Activated T-helper 1 cell treated with anti-CD3 and anti-CD28 coated beads, Interleukin-12 subunit alpha, Interleukin-12 subunit beta, Interleukin-2, Interleukin-4 antibody, amounts not matched to agents 30 ng/mL and 10 ng/mL and 1 ng/mL, durations not matched to agents 14 hours and 24 hours and 36 hours (primary cell): ENCODE measurements at regions not wholly inside any gene's neighbourhood (a gene's known extent, or its start where the extent isn't known, plus 50 kb on each side); places are given as distances from the start of the nearest gene placed in this dataset.

Source experiments
- DNase-seq: peaks from one replicate; pipeline ENCODE4 v3.0.0; 2021; ENCODE audit warnings: low spot score
- H3K27ac Mint-ChIP-seq: one replicate; pipeline ENCODE4 v1.8.0; 2021; ENCODE audit warnings: mild to moderate bottlenecking, mixed read lengths
- H3K27me3 Mint-ChIP-seq: one replicate; pipeline ENCODE4 v1.8.0; 2022; ENCODE audit warnings: mild to moderate bottlenecking, moderate library complexity, mixed read lengths; ENCODE audit not compliant: insufficient read depth
- H3K36me3 Mint-ChIP-seq: one replicate; pipeline ENCODE4 v1.8.0; 2021; ENCODE audit warnings: low read depth, mixed read lengths
- H3K4me1 Mint-ChIP-seq: one replicate; pipeline ENCODE4 v1.8.0; 2021; ENCODE audit warnings: low read depth, mixed read lengths
- H3K4me3 Mint-ChIP-seq: one replicate; pipeline ENCODE4 v1.8.0; 2021; ENCODE audit warnings: mild to moderate bottlenecking, moderate library complexity, mixed read lengths
- H3K9me3 Mint-ChIP-seq: one replicate; pipeline ENCODE4 v1.8.0; 2021; ENCODE audit warnings: mixed read lengths
- intact Hi-C: fragments of 100-400 bp; cut with micrococcal nuclease; formaldehyde crosslinking; loops from one replicate; pipeline ENCODE4 v1.15.1; 2024

DNA sequence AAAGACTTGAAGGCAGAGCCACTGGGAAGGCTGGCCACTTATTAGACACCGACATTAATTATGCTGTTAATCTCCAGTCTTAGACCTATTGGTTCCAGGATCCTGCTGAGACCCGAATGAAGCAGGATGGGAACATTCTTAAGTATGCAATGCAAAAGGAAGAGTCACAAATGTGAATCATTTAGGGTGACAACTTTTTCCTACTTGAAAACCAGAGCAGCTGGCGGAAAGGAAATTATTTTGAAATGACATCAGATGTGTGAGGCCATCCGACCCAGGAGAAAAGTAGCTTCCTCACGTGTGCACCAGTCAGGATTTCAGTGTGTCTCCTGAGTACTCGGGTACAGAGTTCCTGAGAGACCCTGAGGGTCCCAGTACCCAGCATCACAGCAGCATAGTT, 222.9 kb upstream of the NCKAP5 start:
- intact Hi-C loops: no loop called here
- no peaks in the 10 kb centered on the region for H3K36me3 Mint-ChIP-seq
- no peaks in the 10 kb centered on the region for H3K4me1 Mint-ChIP-seq
- peaks cover 3% of the 10 kb centered on the region for H3K9me3 Mint-ChIP-seq
- H3K27me3 Mint-ChIP-seq: no peaks in the 10 kb centered on the region
- DNase-seq: no peak
- H3K27ac Mint-ChIP-seq: no peak overlapping the region
- H3K4me3 Mint-ChIP-seq: no peak overlapping the region

- Mint-ChIP-seq H3K36me3 (no peaks in the 10 kb centered on the region), H3K4me1 (no peaks in the 10 kb centered on the region), H3K27ac (no peak overlapping the region), H3K4me3 (no peak overlapping the region), H3K27me3 (no peaks in the 10 kb centered on the region), H3K9me3 (peaks cover 3% of the 10 kb centered on the region)
- DNase-seq: no peak
- intact Hi-C loops: no loop called here
These were observed 224.0 kb upstream of the NCKAP5 start for GRCh38 chr2:133792223-133792622.

DNA sequence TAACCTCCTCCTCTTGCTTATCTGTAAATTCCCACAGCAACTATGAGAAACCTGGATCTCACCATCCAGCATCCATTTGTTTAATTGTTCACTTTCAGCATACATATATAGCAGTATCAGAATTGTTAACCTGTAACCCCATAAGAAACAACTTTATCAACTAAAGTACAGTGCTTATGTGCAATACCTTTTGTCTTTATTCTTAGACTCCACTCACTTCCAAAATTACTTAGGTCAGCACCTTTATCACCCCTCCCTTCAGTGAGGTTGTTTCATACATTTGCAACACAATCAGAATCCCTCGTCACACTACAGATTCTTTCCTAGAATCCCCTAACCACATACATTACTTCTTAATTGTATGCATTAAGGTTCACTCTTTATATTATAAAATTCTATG, 225.9 kb upstream of the NCKAP5 start:
- no peak overlapping the region for H3K4me3 Mint-ChIP-seq
- no peak for DNase-seq
- H3K36me3 Mint-ChIP-seq: no peaks in the 10 kb centered on the region
- no peaks in the 10 kb centered on the region for H3K27me3 Mint-ChIP-seq
- intact Hi-C loops: no loop called here
- no peaks in the 10 kb centered on the region for H3K4me1 Mint-ChIP-seq
- H3K9me3 Mint-ChIP-seq: no peaks in the 10 kb centered on the region
- H3K27ac Mint-ChIP-seq: no peak overlapping the region

DNA sequence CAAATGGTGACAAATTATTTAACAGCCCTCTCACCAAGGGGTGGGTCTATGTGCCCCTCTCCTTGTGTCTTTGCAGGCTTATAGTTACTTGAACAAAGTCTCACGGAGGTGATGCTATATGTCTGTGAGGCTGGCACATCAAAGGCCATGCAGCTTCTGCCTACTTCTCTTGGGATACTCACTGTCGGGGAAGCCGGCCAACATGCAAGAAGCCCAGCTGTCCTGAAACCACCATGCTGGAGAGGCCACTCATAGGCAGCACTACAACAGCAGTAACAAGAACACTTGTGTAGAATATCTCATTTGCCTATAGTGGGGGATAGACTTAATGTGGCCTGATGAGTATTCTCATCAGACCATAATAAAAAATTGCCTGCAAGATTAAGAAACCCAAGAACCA, 233.7 kb upstream of the NCKAP5 start:
- Mint-ChIP-seq H3K4me3 (no peak overlapping the region), H3K27me3 (no peaks in the 10 kb centered on the region), H3K4me1 (no peaks in the 10 kb centered on the region), H3K36me3 (no peaks in the 10 kb centered on the region), H3K27ac (no peak overlapping the region), H3K9me3 (no peaks in the 10 kb centered on the region)
- DNase-seq: no peak
- intact Hi-C loops: no loop called here

DNA sequence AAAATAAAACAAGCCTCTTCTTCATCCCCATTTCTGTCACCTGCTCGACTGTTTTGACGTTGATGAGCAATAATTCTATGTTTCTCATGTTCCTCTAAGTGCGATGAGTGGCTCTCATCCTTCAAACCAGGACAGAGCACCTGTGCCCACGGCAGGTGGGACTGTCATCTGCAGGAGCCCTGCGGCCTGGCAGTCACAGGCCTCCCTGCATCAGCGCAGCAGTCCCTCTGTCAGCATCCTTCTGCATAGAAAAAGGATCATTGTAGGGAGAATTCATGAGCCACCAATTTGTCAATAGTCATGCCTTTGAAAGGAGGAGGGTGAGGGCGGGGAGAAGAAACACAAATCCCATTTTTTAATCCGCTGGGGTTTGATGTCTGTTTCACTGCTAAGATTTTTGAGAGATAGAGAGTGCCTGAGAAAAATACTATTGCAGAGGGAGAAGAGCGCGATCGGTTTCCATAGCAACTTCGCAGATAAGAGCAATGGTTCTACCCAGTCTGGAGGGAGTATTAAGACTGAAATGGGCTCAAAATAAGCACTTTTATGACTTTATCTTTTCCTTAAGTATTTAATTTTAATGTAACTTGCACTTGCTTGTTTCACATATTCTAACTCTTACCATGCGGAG, 234.3 kb upstream of the NCKAP5 start:
- Mint-ChIP-seq H3K36me3 (no peaks in the 10 kb centered on the region), H3K4me3 (no peak overlapping the region), H3K9me3 (no peaks in the 10 kb centered on the region), H3K4me1 (no peaks in the 10 kb centered on the region), H3K27ac (no peak overlapping the region), H3K27me3 (no peaks in the 10 kb centered on the region)
- intact Hi-C loops: no loop called here
- no peak for DNase-seq

DNA sequence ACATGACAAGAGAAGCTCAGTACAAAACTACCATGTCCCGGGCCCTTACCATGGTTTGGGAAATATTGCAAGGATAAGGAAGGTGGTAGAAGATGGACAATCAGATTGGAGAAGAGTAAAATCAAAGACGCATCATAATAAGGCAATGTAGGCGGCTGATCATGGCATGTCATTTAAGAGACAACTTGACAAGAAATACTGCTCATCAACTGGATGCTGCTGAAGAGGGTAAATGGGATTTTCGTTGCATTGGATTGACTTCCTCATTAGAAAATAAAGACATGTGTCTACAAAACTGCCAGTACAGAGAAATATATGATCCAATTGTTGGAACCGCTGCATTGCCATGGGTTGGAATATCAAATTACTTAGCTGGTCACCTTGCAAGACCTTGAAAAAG, 238.3 kb upstream of the NCKAP5 start:
- no peaks in the 10 kb centered on the region for H3K4me1 Mint-ChIP-seq
- intact Hi-C loops: no loop called here
- DNase-seq: no peak
- H3K27me3 Mint-ChIP-seq: no peaks in the 10 kb centered on the region
- H3K27ac Mint-ChIP-seq: no peak overlapping the region
- no peaks in the 10 kb centered on the region for H3K36me3 Mint-ChIP-seq
- H3K4me3 Mint-ChIP-seq: no peak overlapping the region
- H3K9me3 Mint-ChIP-seq: peaks cover 8% of the 10 kb centered on the region

- intact Hi-C loops: no loop called here
- no peaks in the 10 kb centered on the region for H3K27me3 Mint-ChIP-seq
These were observed 241.2 kb upstream of the NCKAP5 start for GRCh38 chr2:133809485-133809884.

DNA sequence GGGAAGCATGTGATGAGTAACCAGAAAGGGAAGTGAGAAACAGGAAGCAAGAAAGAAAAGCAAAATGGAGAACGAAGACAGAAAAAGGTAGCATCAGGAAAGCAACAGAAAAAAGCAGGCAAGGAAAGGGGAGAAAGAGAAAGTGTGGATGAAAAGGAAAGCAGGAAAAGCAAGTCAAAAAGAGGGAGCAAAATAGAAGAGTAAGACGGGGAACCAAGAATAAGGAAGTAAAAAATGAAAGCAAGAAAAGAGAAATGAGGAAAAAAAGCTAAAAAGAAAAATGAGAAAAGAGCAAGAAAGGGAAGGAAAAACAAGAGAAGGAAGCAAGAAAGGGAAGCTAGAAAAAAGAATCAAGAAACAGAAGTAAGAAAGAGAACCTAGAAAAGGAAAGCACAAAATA, 242.3 kb upstream of the NCKAP5 start:
- peaks cover 8% of the 10 kb centered on the region for H3K9me3 Mint-ChIP-seq
- no peaks in the 10 kb centered on the region for H3K4me1 Mint-ChIP-seq
- intact Hi-C loops: no loop called here
- no peak overlapping the region for H3K4me3 Mint-ChIP-seq
- H3K36me3 Mint-ChIP-seq: no peaks in the 10 kb centered on the region
- no peak overlapping the region for H3K27ac Mint-ChIP-seq
- no peaks in the 10 kb centered on the region for H3K27me3 Mint-ChIP-seq
- DNase-seq: no peak

More at GRCh38 chr2:133809485-133809884, 241.2 kb upstream of the NCKAP5 start:
- H3K4me3 Mint-ChIP-seq: no peak overlapping the region
- no peak for DNase-seq
- peaks cover 8% of the 10 kb centered on the region for H3K9me3 Mint-ChIP-seq
- no peak overlapping the region for H3K27ac Mint-ChIP-seq
- no peaks in the 10 kb centered on the region for H3K36me3 Mint-ChIP-seq
- H3K4me1 Mint-ChIP-seq: no peaks in the 10 kb centered on the region

GRCh38 chr2:133811409-133812125, 243.3 kb upstream of the NCKAP5 start:
- peaks cover 3% of the 10 kb centered on the region for H3K27me3 Mint-ChIP-seq
- H3K36me3 Mint-ChIP-seq: no peaks in the 10 kb centered on the region

DNA sequence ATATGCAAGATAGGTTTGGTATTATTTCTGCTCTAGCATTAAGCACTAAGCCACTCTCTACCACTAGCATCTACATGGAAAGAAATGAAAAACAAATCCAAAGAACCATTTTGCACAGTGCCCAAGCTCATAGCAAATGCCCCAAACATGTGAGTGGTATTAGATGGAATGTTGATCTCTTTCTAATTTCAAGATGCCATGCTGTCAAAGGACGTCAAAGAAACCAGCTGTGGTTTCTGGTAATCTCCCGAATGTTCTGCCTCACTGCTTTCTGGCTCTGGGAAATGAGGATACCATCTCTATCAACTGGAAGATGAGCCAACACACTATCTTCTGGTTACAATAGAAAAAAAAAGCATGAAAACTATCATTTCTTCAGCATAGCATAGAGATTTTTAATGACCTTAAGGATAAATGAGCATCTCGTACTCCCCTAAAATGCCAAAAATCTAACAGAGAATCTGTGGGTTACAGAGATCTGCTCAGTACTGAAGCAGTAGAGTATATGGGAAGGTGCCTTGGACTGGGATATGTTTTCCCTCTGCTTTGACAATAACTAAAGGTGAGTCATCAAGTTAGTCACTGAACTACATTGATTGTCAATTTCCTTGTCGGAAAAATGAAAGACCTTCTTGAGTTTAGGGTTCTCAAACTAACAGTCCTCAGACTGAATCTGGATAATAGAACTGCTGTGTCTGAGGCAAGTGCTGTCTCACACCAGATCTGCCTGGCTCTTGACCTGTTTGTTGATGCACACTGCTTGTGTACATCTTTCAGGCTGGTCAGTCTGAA, 244.8 kb upstream of the NCKAP5 start:
- H3K36me3 Mint-ChIP-seq: no peaks in the 10 kb centered on the region
- no peak overlapping the region for H3K4me3 Mint-ChIP-seq
- intact Hi-C loops: no loop called here
- no peaks in the 10 kb centered on the region for H3K4me1 Mint-ChIP-seq
- H3K9me3 Mint-ChIP-seq: peaks cover 8% of the 10 kb centered on the region
- no peak for DNase-seq
- peaks cover 4% of the 10 kb centered on the region for H3K27me3 Mint-ChIP-seq
- no peak overlapping the region for H3K27ac Mint-ChIP-seq

More at GRCh38 chr2:133811409-133812125, 243.3 kb upstream of the NCKAP5 start:
- H3K27ac Mint-ChIP-seq: no peak overlapping the region
- no peak for DNase-seq
- intact Hi-C loops: no loop called here
- no peaks in the 10 kb centered on the region for H3K4me1 Mint-ChIP-seq
- H3K9me3 Mint-ChIP-seq: peaks cover 8% of the 10 kb centered on the region
- no peak overlapping the region for H3K4me3 Mint-ChIP-seq

GRCh38 chr2:133814890-133815289, 246.6 kb upstream of the NCKAP5 start:
- intact Hi-C loops: no loop called here
- Mint-ChIP-seq H3K27ac (no peak overlapping the region), H3K9me3 (no peaks in the 10 kb centered on the region), H3K27me3 (peaks cover 6% of the 10 kb centered on the region), H3K4me3 (no peak overlapping the region), H3K4me1 (no peaks in the 10 kb centered on the region), H3K36me3 (no peaks in the 10 kb centered on the region)
- DNase-seq: no peak

DNA sequence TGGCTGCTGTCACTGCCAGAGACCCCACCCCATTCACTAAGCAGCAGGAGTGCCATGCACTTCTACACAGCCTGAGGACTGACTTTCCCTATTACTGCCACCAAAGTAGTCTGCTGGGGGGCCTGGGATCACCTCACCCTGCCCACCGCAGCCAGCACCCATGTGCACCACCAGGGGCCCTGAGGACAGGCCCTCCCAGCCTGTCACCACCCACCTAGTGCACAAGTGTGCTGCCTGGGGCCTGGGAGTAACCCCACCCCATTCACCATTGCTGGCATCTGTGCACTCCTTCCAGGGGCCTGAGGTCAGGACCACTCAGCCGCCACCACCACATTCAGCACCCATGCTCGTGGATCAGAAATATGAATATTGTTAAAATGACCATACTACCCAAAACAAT, 247.8 kb upstream of the NCKAP5 start:
- Mint-ChIP-seq H3K4me3 (no peak overlapping the region), H3K36me3 (no peaks in the 10 kb centered on the region), H3K27me3 (peaks cover 6% of the 10 kb centered on the region), H3K27ac (no peak overlapping the region), H3K9me3 (no peaks in the 10 kb centered on the region), H3K4me1 (no peaks in the 10 kb centered on the region)
- DNase-seq: no peak
- intact Hi-C loops: no loop called here
